Jurkat, Clone E6-1 (cell line): ENCODE measurements at regions not wholly inside any gene's neighbourhood (a gene's known extent, or its start where the extent isn't known, plus 50 kb on each side); places are given as distances from the start of the nearest gene placed in this dataset.

Experiments
- DNase-seq: peaks from one replicate; pipeline ENCODE4 v3.0.0-alpha.2; 2011; ENCODE audit warnings: low read depth, low spot score
- H3K4me3 ChIP-seq: 2 replicates; pipeline ENCODE4 v1.5.1; 2011; ENCODE audit warnings: mild to moderate bottlenecking, low read length, control low read depth, moderate library complexity

GRCh38 chr5:92402956-92403702 lies 1020.0 kb upstream of the ARRDC3 start:
- no peak overlapping the region for H3K4me3 ChIP-seq

GRCh38 chr5:92402045-92402444 lies 1018.9 kb upstream of the ARRDC3 start:
- H3K4me3 ChIP-seq, result no peak overlapping the region
- no peak for DNase-seq

More at GRCh38 chr5:92402956-92403702, 1020.0 kb upstream of the ARRDC3 start:
- DNase-seq, result no peak

GRCh38 chr5:92401492-92401891 lies 1018.4 kb upstream of the ARRDC3 start:
- H3K4me3 ChIP-seq, result no peak overlapping the region
- DNase-seq, result peak; percentile 4

- no peak for DNase-seq
- H3K4me3 ChIP-seq, result no peak overlapping the region
Observed at GRCh38 chr5:92394936-92395335, 1011.8 kb upstream of the ARRDC3 start.

GRCh38 chr5:92390657-92391056 lies 1007.5 kb upstream of the ARRDC3 start:
- no peak overlapping the region for H3K4me3 ChIP-seq
- no peak for DNase-seq

GRCh38 chr5:92380069-92380770 lies 997.1 kb upstream of the ARRDC3 start:
- no peak for DNase-seq
- H3K4me3 ChIP-seq, result no peak overlapping the region

GRCh38 chr5:92378966-92379611 lies 996.0 kb upstream of the ARRDC3 start:
- DNase-seq, result no peak

GRCh38 chr5:92374859-92375258 lies 991.7 kb upstream of the ARRDC3 start:
- no peak overlapping the region for H3K4me3 ChIP-seq

More at GRCh38 chr5:92378966-92379611, 996.0 kb upstream of the ARRDC3 start:
- H3K4me3 ChIP-seq, result no peak overlapping the region

GRCh38 chr5:92372766-92373165 lies 989.6 kb upstream of the ARRDC3 start:
- DNase-seq, result no peak
- no peak overlapping the region for H3K4me3 ChIP-seq

More at GRCh38 chr5:92374859-92375258, 991.7 kb upstream of the ARRDC3 start:
- no peak for DNase-seq

- no peak for DNase-seq
Observed at GRCh38 chr5:92371889-92372235, 988.7 kb upstream of the ARRDC3 start.

GRCh38 chr5:92371171-92371888 lies 988.2 kb upstream of the ARRDC3 start:
- no peak overlapping the region for H3K4me3 ChIP-seq
- DNase-seq, result no peak

More at GRCh38 chr5:92371889-92372235, 988.7 kb upstream of the ARRDC3 start:
- no peak overlapping the region for H3K4me3 ChIP-seq

GRCh38 chr5:92370032-92370431 lies 986.9 kb upstream of the ARRDC3 start:
- H3K4me3 ChIP-seq, result no peak overlapping the region
- DNase-seq, result no peak

- DNase-seq, result no peak
- no peak overlapping the region for H3K4me3 ChIP-seq
Observed at GRCh38 chr5:92369587-92369986, 986.5 kb upstream of the ARRDC3 start.

GRCh38 chr5:92364986-92365550 lies 982.0 kb upstream of the ARRDC3 start:
- H3K4me3 ChIP-seq, result no peak overlapping the region
- no peak for DNase-seq

GRCh38 chr5:92353107-92354030 lies 970.3 kb upstream of the ARRDC3 start:
- DNase-seq, result no peak

GRCh38 chr5:92337772-92338234 lies 954.7 kb upstream of the ARRDC3 start:
- DNase-seq, result no peak
- H3K4me3 ChIP-seq, result no peak overlapping the region

More at GRCh38 chr5:92353107-92354030, 970.3 kb upstream of the ARRDC3 start:
- H3K4me3 ChIP-seq, result no peak overlapping the region

- no peak overlapping the region for H3K4me3 ChIP-seq
- no peak for DNase-seq
Observed at GRCh38 chr5:92332039-92332438, 948.9 kb upstream of the ARRDC3 start.

- no peak for DNase-seq
- no peak overlapping the region for H3K4me3 ChIP-seq
Observed at GRCh38 chr5:92330365-92330764, 947.2 kb upstream of the ARRDC3 start.
